SK-N-SH treated with all-trans-retinoic acid at 6 μM for 48 hours (cell line): ENCODE measurements at regions not wholly inside any gene's neighbourhood (a gene's known extent, or its start where the extent isn't known, plus 50 kb on each side); places are given as distances from the start of the nearest gene placed in this dataset.
"Not testable (repeated sequence)": the region's sequence is repeated elsewhere in the genome, so short reads cannot be mapped to it uniquely, and the experiment has no call there.

Experiments
- ATAC-seq: fragments of 200-7000 bp; cut with Tn5 transposase; 3 replicates; pipeline ENCODE4 v1.9.1; 2020; ENCODE audit warnings: mild to moderate bottlenecking, moderate library complexity
- CSDC2 ChIP-seq: fragments of 250-450 bp; sonication (Bioruptor Pico); IDR thresholded peaks from 2 replicates; pipeline ENCODE4 v1.5.0; 2020; ENCODE audit warnings: mild to moderate bottlenecking, moderate library complexity
- ESRRG ChIP-seq: fragments of 250-450 bp; sonication (Bioruptor Pico); IDR thresholded peaks from 2 replicates; pipeline ENCODE4 v1.6.1; 2021; ENCODE audit warnings: mild to moderate bottlenecking
- GLIS3 ChIP-seq: fragments of 250-450 bp; sonication (Bioruptor Pico); IDR thresholded peaks from 2 replicates; pipeline ENCODE4 v1.5.0; 2020; ENCODE audit warnings: mild to moderate bottlenecking, moderate library complexity
- ISL1 ChIP-seq: fragments of 250-450 bp; sonication (Bioruptor Pico); IDR thresholded peaks from 2 replicates; pipeline ENCODE4 v2.1.2; 2022; ENCODE audit warnings: mild to moderate bottlenecking, moderate library complexity
- OSR1 ChIP-seq: fragments of 250-450 bp; sonication (Bioruptor Pico); IDR thresholded peaks from 2 replicates; pipeline ENCODE4 v1.8.0; 2022; ENCODE audit warnings: moderate library complexity, mild to moderate bottlenecking, inconsistent platforms
- PATZ1 ChIP-seq: fragments of 250-450 bp; sonication (Bioruptor Pico); IDR thresholded peaks from 2 replicates; pipeline ENCODE4 v1.8.0; 2020; ENCODE audit warnings: mild to moderate bottlenecking, moderate library complexity, borderline replicate concordance
- POU6F1 ChIP-seq: fragments of 250-450 bp; sonication (Bioruptor Pico); IDR thresholded peaks from 2 replicates; pipeline ENCODE4 v1.8.0; 2021; ENCODE audit warnings: low read depth, mild to moderate bottlenecking, moderate library complexity, borderline replicate concordance
- PPARA ChIP-seq: fragments of 250-450 bp; sonication (Bioruptor Pico); IDR thresholded peaks from 2 replicates; pipeline ENCODE4 v1.5.0; 2020; ENCODE audit warnings: mild to moderate bottlenecking, borderline replicate concordance
- RARB ChIP-seq: fragments of 250-450 bp; sonication (Bioruptor Pico); IDR thresholded peaks from 2 replicates; pipeline ENCODE4 v1.8.0; 2021; ENCODE audit warnings: mild to moderate bottlenecking, moderate library complexity
- TCF4 ChIP-seq: fragments of 250-450 bp; sonication (Bioruptor Pico); IDR thresholded peaks from 2 replicates; pipeline ENCODE4 v1.8.0; 2021; ENCODE audit warnings: mild to moderate bottlenecking, moderate library complexity, borderline replicate concordance
- TOX ChIP-seq: fragments of 250-450 bp; sonication (Bioruptor Pico); IDR thresholded peaks from 2 replicates; pipeline ENCODE4 v1.8.0; 2021; ENCODE audit warnings: mild to moderate bottlenecking, moderate library complexity, borderline replicate concordance
- ZC3H10 ChIP-seq: fragments of 250-450 bp; sonication (Bioruptor Pico); IDR thresholded peaks from 2 replicates; pipeline ENCODE4 v1.5.1; 2021; ENCODE audit warnings: mild to moderate bottlenecking, moderate library complexity
- ZFP3 ChIP-seq: fragments of 250-450 bp; sonication (Bioruptor Pico); IDR thresholded peaks from 2 replicates; pipeline ENCODE4 v1.5.0; 2020; ENCODE audit warnings: mild to moderate bottlenecking, moderate library complexity
- ZFP30 ChIP-seq: fragments of 450-650 bp; formaldehyde crosslinking; IDR thresholded peaks from 2 replicates; pipeline ENCODE4 v1.5.0; 2022; ENCODE audit warnings: mild to moderate bottlenecking, moderate library complexity
- ZNF70 ChIP-seq: fragments of 450-650 bp; formaldehyde crosslinking; IDR thresholded peaks from 2 replicates; pipeline ENCODE4 v1.5.0; 2020; ENCODE audit warnings: mild to moderate bottlenecking, moderate library complexity
- ZNF8 ChIP-seq: fragments of 450-650 bp; formaldehyde crosslinking; IDR thresholded peaks from 2 replicates; pipeline ENCODE4 v1.5.0; 2020; ENCODE audit warnings: mild to moderate bottlenecking, moderate library complexity
- TF ChIP-seq, protein P1 (sequence below): fragments of 250-450 bp; sonication (Bioruptor Pico); IDR thresholded peaks from 2 replicates; pipeline ENCODE4 v1.5.1; 2020; ENCODE audit warnings: low read depth, mild to moderate bottlenecking, moderate library complexity
- TF ChIP-seq, protein P2 (sequence below): fragments of 250-450 bp; sonication (Bioruptor Pico); IDR thresholded peaks from 2 replicates; pipeline ENCODE4 v1.5.0; 2020; ENCODE audit warnings: mild to moderate bottlenecking, moderate library complexity

- no peak for ATAC-seq
- TF ChIP-seq PATZ1 (CRISPR knock-in tag), result no peak
- TF ChIP-seq, protein P1, sequence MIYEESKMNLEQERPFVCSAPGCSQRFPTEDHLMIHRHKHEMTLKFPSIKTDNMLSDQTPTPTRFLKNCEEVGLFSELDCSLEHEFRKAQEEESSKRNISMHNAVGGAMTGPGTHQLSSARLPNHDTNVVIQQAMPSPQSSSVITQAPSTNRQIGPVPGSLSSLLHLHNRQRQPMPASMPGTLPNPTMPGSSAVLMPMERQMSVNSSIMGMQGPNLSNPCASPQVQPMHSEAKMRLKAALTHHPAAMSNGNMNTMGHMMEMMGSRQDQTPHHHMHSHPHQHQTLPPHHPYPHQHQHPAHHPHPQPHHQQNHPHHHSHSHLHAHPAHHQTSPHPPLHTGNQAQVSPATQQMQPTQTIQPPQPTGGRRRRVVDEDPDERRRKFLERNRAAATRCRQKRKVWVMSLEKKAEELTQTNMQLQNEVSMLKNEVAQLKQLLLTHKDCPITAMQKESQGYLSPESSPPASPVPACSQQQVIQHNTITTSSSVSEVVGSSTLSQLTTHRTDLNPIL (CRISPR knock-in tag), result no peak
- TF ChIP-seq ZNF8 (CRISPR knock-in tag), result no peak
- TF ChIP-seq ESRRG, result no peak
- no peak for TF ChIP-seq ZFP3 (CRISPR knock-in tag)
- TF ChIP-seq RARB (CRISPR knock-in tag), result no peak
- TF ChIP-seq CSDC2 (CRISPR knock-in tag), result no peak
- TF ChIP-seq ZFP30 (CRISPR knock-in tag), result no peak
- no peak for TF ChIP-seq TCF4 (CRISPR knock-in tag)
- TF ChIP-seq ZNF70 (CRISPR knock-in tag), result no peak
- TF ChIP-seq GLIS3 (CRISPR knock-in tag), result no peak
These were observed 74.5 kb upstream of the MARCKS start for GRCh38 chr6:113782636-113783035.

DNA sequence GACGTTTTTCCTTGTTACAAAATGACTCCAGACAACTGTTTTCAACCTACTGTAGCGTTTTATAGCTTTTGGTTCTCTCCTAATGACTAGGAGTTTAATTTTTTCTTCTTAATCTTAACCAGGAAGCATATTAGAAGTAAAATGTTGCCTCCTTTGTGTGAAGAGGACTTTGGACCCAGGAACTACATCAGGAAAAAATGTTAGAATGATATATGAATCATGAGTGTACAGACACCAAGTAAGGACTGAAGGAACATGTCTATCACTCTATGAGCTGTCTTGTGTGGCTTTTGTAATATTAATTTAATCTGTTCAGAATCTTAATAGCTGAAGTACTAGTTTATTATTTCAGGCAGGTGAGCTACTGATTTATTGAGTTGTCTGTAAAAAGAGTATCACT is 71.0 kb upstream of the MARCKS start:
- TF ChIP-seq, protein P1 (CRISPR knock-in tag), result no peak
- TF ChIP-seq CSDC2 (CRISPR knock-in tag), result no peak
- no peak for TF ChIP-seq TOX (CRISPR knock-in tag)
- TF ChIP-seq GLIS3 (CRISPR knock-in tag), result no peak
- no peak for TF ChIP-seq OSR1 (CRISPR knock-in tag)
- no peak for TF ChIP-seq RARB (CRISPR knock-in tag)
- TF ChIP-seq TCF4 (CRISPR knock-in tag), result no peak
- TF ChIP-seq, protein P2, sequence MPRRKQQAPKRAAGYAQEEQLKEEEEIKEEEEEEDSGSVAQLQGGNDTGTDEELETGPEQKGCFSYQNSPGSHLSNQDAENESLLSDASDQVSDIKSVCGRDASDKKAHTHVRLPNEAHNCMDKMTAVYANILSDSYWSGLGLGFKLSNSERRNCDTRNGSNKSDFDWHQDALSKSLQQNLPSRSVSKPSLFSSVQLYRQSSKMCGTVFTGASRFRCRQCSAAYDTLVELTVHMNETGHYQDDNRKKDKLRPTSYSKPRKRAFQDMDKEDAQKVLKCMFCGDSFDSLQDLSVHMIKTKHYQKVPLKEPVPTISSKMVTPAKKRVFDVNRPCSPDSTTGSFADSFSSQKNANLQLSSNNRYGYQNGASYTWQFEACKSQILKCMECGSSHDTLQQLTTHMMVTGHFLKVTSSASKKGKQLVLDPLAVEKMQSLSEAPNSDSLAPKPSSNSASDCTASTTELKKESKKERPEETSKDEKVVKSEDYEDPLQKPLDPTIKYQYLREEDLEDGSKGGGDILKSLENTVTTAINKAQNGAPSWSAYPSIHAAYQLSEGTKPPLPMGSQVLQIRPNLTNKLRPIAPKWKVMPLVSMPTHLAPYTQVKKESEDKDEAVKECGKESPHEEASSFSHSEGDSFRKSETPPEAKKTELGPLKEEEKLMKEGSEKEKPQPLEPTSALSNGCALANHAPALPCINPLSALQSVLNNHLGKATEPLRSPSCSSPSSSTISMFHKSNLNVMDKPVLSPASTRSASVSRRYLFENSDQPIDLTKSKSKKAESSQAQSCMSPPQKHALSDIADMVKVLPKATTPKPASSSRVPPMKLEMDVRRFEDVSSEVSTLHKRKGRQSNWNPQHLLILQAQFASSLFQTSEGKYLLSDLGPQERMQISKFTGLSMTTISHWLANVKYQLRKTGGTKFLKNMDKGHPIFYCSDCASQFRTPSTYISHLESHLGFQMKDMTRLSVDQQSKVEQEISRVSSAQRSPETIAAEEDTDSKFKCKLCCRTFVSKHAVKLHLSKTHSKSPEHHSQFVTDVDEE (CRISPR knock-in tag), result no peak
- no peak for TF ChIP-seq PATZ1 (CRISPR knock-in tag)
- no peak for TF ChIP-seq ESRRG
- TF ChIP-seq PPARA (CRISPR knock-in tag), result no peak
- no peak for TF ChIP-seq ZC3H10
- no peak for TF ChIP-seq ZFP3 (CRISPR knock-in tag)
- TF ChIP-seq POU6F1 (CRISPR knock-in tag), result no peak
- no peak for TF ChIP-seq ZFP30 (CRISPR knock-in tag)
- ATAC-seq, result no peak

GRCh38 chr6:113788586-113788985 is 68.6 kb upstream of the MARCKS start:
- TF ChIP-seq ISL1 (CRISPR knock-in tag), result no peak
- ATAC-seq, result no peak

DNA sequence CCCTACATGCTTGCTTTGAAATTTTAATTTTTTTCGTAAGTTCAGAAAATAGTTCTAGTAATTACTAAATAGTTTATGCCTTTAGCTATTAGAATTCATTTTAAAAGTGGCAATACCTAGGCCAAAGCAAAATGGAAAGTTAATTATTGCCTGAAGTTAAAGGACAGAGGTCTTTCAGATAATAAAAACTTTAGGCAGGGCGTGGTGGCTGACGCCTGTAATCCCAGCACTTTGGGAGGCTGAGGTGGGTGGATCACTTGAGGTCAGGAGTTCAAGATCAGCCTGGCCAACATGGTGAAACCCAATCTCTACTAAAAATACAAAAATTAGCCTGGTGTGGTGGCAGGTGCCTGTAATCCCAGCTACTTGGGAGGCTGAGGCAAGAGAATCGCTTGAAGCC is 65.9 kb upstream of the MARCKS start:
- ATAC-seq, result not testable (repeated sequence)

DNA sequence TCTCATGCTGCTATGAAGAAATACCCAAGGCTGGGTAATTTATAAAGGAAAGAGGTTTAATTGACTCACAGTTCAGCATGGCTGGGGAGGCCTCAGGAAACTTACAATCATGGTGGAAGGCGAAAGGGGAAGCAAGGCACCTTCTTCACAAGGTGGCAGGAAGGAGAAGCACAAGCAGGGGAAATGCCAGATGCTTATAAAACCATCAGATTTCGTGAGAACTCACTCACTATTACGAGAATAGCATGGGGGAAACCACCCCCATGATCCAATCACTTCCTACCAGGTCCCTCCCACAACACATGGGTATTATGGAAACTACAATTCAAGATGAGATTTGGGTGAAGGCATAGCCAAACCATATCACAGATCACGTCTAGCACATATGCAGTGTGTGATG is 61.8 kb upstream of the MARCKS start:
- not testable (repeated sequence) for ATAC-seq
